ENCODE measurements at regions not wholly inside any gene's neighbourhood (a gene's known extent, or its start where the extent isn't known, plus 50 kb on each side); places are given as distances from the start of the nearest gene placed in this dataset.

- Histone ChIP-seq H3K79me2 (ENCODE audit: insufficient read depth, low read length) (no peaks in the 10 kb centered on the region), H2AFZ (ENCODE audit: low read length) (no peak overlapping the region), H4K20me1 (ENCODE audit: insufficient read depth, low read length) (no peaks in the 10 kb centered on the region), H3K27ac (ENCODE audit: low read depth, low read length) (no peak overlapping the region), H3K4me3 (ENCODE audit: insufficient read depth, low read length) (no peak overlapping the region), H3K36me3 (ENCODE audit: insufficient read depth, low read length) (no peaks in the 10 kb centered on the region), H3K9me3 (ENCODE audit: low read depth, low read length) (no peaks in the 10 kb centered on the region), H3K4me2 (ENCODE audit: insufficient read depth, low read length) (peak overlapping the region; percentile 41), H3K4me1 (ENCODE audit: insufficient read depth, low read length) (peaks cover 9% of the 10 kb centered on the region), H3K27me3 (ENCODE audit: insufficient read depth, low read length) (no peaks in the 10 kb centered on the region)
- no peak for DNase-seq (ENCODE audit: insufficient read length, low spot score, missing footprints)
- no peak for TF ChIP-seq CTCF (IDR thresholded peaks at IDR 0.05; ENCODE audit: extremely low read depth, low read depth, low read length)
Observed at GRCh38 chr9:119802133-119802532, 432.9 kb upstream of the BRINP1 start.

GRCh38 chr9:119801311-119801710, 432.1 kb upstream of the BRINP1 start:
- H3K79me2 ChIP-seq (ENCODE audit: insufficient read depth, low read length): no peaks in the 10 kb centered on the region

GRCh38 chr9:119795395-119795794, 426.2 kb upstream of the BRINP1 start:
- Histone ChIP-seq H3K36me3 (ENCODE audit: insufficient read depth, low read length) (no peaks in the 10 kb centered on the region), H3K4me3 (ENCODE audit: insufficient read depth, low read length) (no peak overlapping the region), H3K27me3 (ENCODE audit: insufficient read depth, low read length) (no peaks in the 10 kb centered on the region), H4K20me1 (ENCODE audit: insufficient read depth, low read length) (no peaks in the 10 kb centered on the region), H3K9me3 (ENCODE audit: low read depth, low read length) (no peaks in the 10 kb centered on the region), H3K4me2 (ENCODE audit: insufficient read depth, low read length) (no peak overlapping the region), H2AFZ (ENCODE audit: low read length) (no peak overlapping the region), H3K4me1 (ENCODE audit: insufficient read depth, low read length) (no peaks in the 10 kb centered on the region), H3K27ac (ENCODE audit: low read depth, low read length) (no peak overlapping the region), H3K79me2 (ENCODE audit: insufficient read depth, low read length) (no peaks in the 10 kb centered on the region)
- no peak for TF ChIP-seq CTCF (IDR thresholded peaks at IDR 0.05; ENCODE audit: extremely low read depth, low read depth, low read length)
- DNase-seq (ENCODE audit: insufficient read length, low spot score, missing footprints): no peak

More at GRCh38 chr9:119801311-119801710, 432.1 kb upstream of the BRINP1 start:
- Histone ChIP-seq H3K27me3 (ENCODE audit: insufficient read depth, low read length) (no peaks in the 10 kb centered on the region), H3K36me3 (ENCODE audit: insufficient read depth, low read length) (no peaks in the 10 kb centered on the region), H2AFZ (ENCODE audit: low read length) (no peak overlapping the region), H4K20me1 (ENCODE audit: insufficient read depth, low read length) (no peaks in the 10 kb centered on the region), H3K4me2 (ENCODE audit: insufficient read depth, low read length) (no peak overlapping the region), H3K27ac (ENCODE audit: low read depth, low read length) (no peak overlapping the region), H3K4me1 (ENCODE audit: insufficient read depth, low read length) (peaks cover 9% of the 10 kb centered on the region), H3K4me3 (ENCODE audit: insufficient read depth, low read length) (no peak overlapping the region), H3K9me3 (ENCODE audit: low read depth, low read length) (no peaks in the 10 kb centered on the region)
- no peak for DNase-seq (ENCODE audit: insufficient read length, low spot score, missing footprints)
- no peak for TF ChIP-seq CTCF (IDR thresholded peaks at IDR 0.05; ENCODE audit: extremely low read depth, low read depth, low read length)

GRCh38 chr9:119794836-119795235, 425.6 kb upstream of the BRINP1 start:
- Histone ChIP-seq H2AFZ (ENCODE audit: low read length) (no peak overlapping the region), H4K20me1 (ENCODE audit: insufficient read depth, low read length) (no peaks in the 10 kb centered on the region), H3K9me3 (ENCODE audit: low read depth, low read length) (no peaks in the 10 kb centered on the region), H3K36me3 (ENCODE audit: insufficient read depth, low read length) (no peaks in the 10 kb centered on the region), H3K4me1 (ENCODE audit: insufficient read depth, low read length) (no peaks in the 10 kb centered on the region), H3K27ac (ENCODE audit: low read depth, low read length) (no peak overlapping the region), H3K79me2 (ENCODE audit: insufficient read depth, low read length) (no peaks in the 10 kb centered on the region), H3K4me3 (ENCODE audit: insufficient read depth, low read length) (no peak overlapping the region), H3K4me2 (ENCODE audit: insufficient read depth, low read length) (no peak overlapping the region), H3K27me3 (ENCODE audit: insufficient read depth, low read length) (no peaks in the 10 kb centered on the region)
- no peak for TF ChIP-seq CTCF (IDR thresholded peaks at IDR 0.05; ENCODE audit: extremely low read depth, low read depth, low read length)
- DNase-seq (ENCODE audit: insufficient read length, low spot score, missing footprints): no peak

Measured in osteoblast (primary cell).